Endothelial cell (in vitro differentiated cells): ENCODE measurements at regions not wholly inside any gene's neighbourhood (a gene's known extent, or its start where the extent isn't known, plus 50 kb on each side); places are given as distances from the start of the nearest gene placed in this dataset.

Experiments
- DNase-seq: peaks from one replicate; pipeline ENCODE4 v3.0.0; 2021; ENCODE audit warnings: low spot score
- H3K27ac Mint-ChIP-seq: one replicate; pipeline ENCODE4 v1.8.0; 2021; ENCODE audit warnings: mixed read lengths, inconsistent platforms; ENCODE audit not compliant: unreplicated experiment
- H3K27me3 Mint-ChIP-seq: one replicate; pipeline ENCODE4 v1.8.0; 2021; ENCODE audit warnings: mild to moderate bottlenecking, moderate library complexity, mixed read lengths, inconsistent platforms; ENCODE audit not compliant: unreplicated experiment
- H3K36me3 Mint-ChIP-seq: one replicate; pipeline ENCODE4 v1.8.0; 2021; ENCODE audit warnings: mild to moderate bottlenecking, low read depth, mixed read lengths, inconsistent platforms; ENCODE audit not compliant: unreplicated experiment
- H3K4me1 Mint-ChIP-seq: one replicate; pipeline ENCODE4 v1.8.0; 2021; ENCODE audit warnings: mild to moderate bottlenecking, mixed read lengths, inconsistent platforms; ENCODE audit not compliant: unreplicated experiment
- H3K4me3 Mint-ChIP-seq: one replicate; pipeline ENCODE4 v1.8.0; 2021; ENCODE audit warnings: mild to moderate bottlenecking, mixed read lengths, inconsistent platforms; ENCODE audit not compliant: unreplicated experiment
- H3K9me3 Mint-ChIP-seq: one replicate; pipeline ENCODE4 v1.8.0; 2021; ENCODE audit warnings: mixed read lengths, inconsistent platforms; ENCODE audit not compliant: unreplicated experiment
- TF ChIP-seq, protein P1 (sequence below): fragments of 200-600 bp; sonication (generic); IDR thresholded peaks from one replicate; pipeline ENCODE4 v1.5.0; 2021; ENCODE audit warnings: antibody characterized with exemption; ENCODE audit not compliant: unreplicated experiment

DNA sequence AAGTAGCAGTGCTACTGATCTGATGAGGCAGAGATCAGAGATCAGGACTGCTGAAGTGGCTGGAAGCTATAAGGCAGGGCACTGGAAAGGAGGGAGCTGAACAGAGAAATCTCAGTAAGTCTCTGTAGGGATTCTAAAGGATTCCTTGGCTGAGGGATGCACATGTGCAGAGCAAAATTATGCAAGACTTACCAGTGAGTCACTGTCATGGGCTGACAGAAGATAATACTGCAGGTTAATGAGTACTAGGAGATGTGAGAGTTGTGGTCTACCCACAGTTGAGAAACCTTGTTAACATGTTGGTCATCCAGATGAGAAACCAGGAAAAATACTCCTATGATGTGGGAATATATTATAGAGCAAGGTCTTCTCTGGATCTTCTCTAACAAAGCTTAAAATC, 378.1 kb downstream of the HAPSTR1 start:
- H3K4me1 Mint-ChIP-seq, result no peaks in the 10 kb centered on the region

DNA sequence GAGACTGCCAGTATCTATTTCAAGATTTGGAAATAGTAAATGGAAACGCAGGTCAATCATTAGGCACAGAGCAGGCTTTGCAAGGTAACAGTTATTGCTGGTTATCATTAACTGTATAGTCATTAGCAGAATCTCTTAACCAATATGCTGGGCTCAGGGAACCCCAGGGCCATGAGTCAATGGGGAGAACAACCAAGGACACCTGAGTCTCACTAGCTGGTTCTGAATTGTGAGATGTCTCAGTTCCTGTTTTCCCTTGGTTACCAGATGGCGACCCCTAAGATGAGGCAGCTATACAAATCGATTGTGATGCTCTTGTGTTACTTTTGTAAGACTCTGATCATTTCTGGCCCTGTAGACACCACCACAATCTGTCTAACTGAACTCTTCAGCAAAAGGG, 385.3 kb downstream of the HAPSTR1 start:
- DNase-seq, result no peak
- Mint-ChIP-seq H3K4me3 (no peak overlapping the region), H3K9me3 (no peaks in the 10 kb centered on the region), H3K27ac (no peak overlapping the region), H3K27me3 (no peaks in the 10 kb centered on the region), H3K36me3 (no peaks in the 10 kb centered on the region), H3K4me1 (no peaks in the 10 kb centered on the region)
- TF ChIP-seq, protein P1, sequence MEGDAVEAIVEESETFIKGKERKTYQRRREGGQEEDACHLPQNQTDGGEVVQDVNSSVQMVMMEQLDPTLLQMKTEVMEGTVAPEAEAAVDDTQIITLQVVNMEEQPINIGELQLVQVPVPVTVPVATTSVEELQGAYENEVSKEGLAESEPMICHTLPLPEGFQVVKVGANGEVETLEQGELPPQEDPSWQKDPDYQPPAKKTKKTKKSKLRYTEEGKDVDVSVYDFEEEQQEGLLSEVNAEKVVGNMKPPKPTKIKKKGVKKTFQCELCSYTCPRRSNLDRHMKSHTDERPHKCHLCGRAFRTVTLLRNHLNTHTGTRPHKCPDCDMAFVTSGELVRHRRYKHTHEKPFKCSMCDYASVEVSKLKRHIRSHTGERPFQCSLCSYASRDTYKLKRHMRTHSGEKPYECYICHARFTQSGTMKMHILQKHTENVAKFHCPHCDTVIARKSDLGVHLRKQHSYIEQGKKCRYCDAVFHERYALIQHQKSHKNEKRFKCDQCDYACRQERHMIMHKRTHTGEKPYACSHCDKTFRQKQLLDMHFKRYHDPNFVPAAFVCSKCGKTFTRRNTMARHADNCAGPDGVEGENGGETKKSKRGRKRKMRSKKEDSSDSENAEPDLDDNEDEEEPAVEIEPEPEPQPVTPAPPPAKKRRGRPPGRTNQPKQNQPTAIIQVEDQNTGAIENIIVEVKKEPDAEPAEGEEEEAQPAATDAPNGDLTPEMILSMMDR, result no peak

More for the DNA sequence above, 378.1 kb downstream of the HAPSTR1 start:
- Mint-ChIP-seq H3K27me3 (no peaks in the 10 kb centered on the region), H3K27ac (no peak overlapping the region), H3K36me3 (no peaks in the 10 kb centered on the region), H3K4me3 (no peak overlapping the region), H3K9me3 (no peaks in the 10 kb centered on the region)
- no peak for DNase-seq
- TF ChIP-seq, protein P1, result no peak

DNA sequence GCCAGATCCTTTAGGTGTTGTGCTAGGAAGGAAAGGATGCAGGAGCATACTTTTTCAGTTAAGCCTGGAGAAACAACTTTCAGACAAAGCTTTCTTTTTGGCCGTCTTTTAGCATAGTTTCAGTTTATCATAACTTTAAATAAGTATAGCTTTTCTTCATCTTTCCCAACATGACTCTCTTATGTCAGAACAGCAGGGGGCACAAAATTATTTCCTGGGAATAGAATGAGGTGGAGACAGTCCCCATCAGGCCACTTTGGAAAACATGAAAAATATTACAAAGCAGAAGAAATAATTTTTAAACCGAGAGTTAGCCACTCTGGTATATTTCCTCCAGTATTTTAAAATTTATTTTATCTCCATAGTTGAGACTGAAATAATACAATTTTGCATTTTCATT, 387.6 kb downstream of the HAPSTR1 start:
- H3K36me3 Mint-ChIP-seq, result no peaks in the 10 kb centered on the region
- no peak overlapping the region for H3K4me3 Mint-ChIP-seq
- H3K27ac Mint-ChIP-seq, result no peak overlapping the region
- no peaks in the 10 kb centered on the region for H3K27me3 Mint-ChIP-seq
- no peak for DNase-seq
- no peaks in the 10 kb centered on the region for H3K4me1 Mint-ChIP-seq
- no peaks in the 10 kb centered on the region for H3K9me3 Mint-ChIP-seq
- TF ChIP-seq, protein P1, result no peak

DNA sequence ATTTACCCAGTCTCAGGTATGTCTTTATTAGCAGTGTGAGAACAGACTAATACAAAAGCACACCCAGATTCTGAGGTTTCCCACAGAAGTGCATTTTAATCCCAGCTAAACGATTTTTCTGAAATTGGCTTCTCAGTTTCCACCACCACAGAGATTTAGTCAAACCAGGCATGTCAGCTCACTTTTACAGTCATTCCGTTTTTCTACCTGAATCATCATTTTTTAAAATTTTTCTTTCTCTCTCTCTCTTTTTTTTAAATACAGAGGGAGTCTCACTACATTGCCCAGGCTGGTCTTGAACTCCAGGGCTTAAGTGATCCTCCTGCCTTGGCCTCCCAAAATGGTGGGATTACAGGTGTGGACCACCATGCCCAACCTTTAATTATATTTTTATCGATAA, 389.1 kb downstream of the HAPSTR1 start:
- no peak for DNase-seq
- Mint-ChIP-seq H3K27ac (no peak overlapping the region), H3K4me1 (no peaks in the 10 kb centered on the region), H3K9me3 (no peaks in the 10 kb centered on the region), H3K4me3 (no peak overlapping the region), H3K36me3 (no peaks in the 10 kb centered on the region), H3K27me3 (peaks cover 3% of the 10 kb centered on the region)
- TF ChIP-seq, protein P1, result no peak

DNA sequence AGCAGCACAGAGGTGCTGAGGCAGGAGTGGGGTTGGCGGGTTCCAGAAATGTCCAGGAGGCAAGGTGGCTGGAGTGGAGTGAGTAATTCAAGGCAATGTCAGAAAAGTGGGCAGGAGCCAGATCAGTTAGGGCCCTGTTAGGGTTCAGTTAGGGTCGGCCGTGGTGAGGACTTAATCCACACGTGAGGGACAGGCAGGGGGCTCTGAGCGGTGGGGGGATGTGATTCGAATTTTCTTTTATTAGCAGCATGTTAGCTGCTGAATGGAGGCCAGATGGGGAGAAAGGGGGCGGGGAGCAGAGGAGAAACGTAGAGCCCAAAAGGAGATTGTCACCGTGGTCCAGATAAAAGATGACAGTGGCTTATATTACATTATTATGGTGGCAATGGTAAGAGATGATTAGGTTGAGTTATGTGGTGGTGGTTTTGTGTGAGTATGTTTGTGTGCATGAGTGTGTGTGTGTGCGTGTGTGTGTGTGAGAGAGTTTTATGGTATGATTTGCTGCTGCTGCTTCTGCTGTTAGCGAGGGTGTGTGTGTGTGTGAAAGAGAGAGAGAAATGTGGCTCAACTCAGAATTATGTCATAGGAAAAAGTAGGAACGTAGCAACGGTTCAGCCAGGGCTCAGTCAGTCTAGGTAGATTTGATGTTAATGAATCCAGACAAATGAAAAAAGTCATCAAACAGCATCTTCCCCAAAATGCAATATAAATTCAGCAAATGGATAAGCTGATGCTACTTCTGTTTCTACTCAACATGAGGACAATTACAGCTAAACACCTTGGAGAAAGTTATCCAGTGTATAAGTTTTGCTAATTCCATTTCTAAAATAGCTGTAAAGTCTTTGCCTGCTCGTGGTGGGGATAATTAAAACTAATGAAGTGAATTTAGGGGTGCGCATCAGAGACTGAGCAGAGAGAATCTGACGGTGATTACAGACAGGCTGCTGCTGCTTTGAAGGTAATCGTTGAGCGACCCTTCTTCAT, 390.6 kb downstream of the HAPSTR1 start:
- TF ChIP-seq, protein P1, result no peak
- peaks cover 3% of the 10 kb centered on the region for H3K27me3 Mint-ChIP-seq

More for the DNA sequence above, 390.6 kb downstream of the HAPSTR1 start:
- Mint-ChIP-seq H3K4me3 (no peak overlapping the region), H3K4me1 (no peaks in the 10 kb centered on the region), H3K27ac (no peak overlapping the region), H3K9me3 (no peaks in the 10 kb centered on the region), H3K36me3 (no peaks in the 10 kb centered on the region)
- no peak for DNase-seq
